Uterus (tissue), 2 donors: ENCODE measurements at regions not wholly inside any gene's neighbourhood (a gene's known extent, or its start where the extent isn't known, plus 50 kb on each side); places are given as distances from the start of the nearest gene placed in this dataset.

Experiments
- POLR2A ChIP-seq, 2 donors: fragments of 450-650 bp; IDR thresholded peaks; one replicate each; pipeline ENCODE4 v1.6.1; 2016; ENCODE audit warnings: antibody characterized with exemption in 2 of 2, mild to moderate bottlenecking in 1 of 2, moderate library complexity in 1 of 2
- TF ChIP-seq, protein P1 (sequence below), 4 experiments: fragments of 200-600 bp in 2 of 4; fragments of 450-650 bp in 2 of 4; sonication (generic) in 2 of 4; IDR thresholded peaks; one replicate each; pipeline ENCODE4 v1.5.1; 2016 to 2019; ENCODE audit warnings: antibody characterized with exemption in 4 of 4, mild to moderate bottlenecking in 2 of 4, moderate library complexity in 1 of 4

DNA sequence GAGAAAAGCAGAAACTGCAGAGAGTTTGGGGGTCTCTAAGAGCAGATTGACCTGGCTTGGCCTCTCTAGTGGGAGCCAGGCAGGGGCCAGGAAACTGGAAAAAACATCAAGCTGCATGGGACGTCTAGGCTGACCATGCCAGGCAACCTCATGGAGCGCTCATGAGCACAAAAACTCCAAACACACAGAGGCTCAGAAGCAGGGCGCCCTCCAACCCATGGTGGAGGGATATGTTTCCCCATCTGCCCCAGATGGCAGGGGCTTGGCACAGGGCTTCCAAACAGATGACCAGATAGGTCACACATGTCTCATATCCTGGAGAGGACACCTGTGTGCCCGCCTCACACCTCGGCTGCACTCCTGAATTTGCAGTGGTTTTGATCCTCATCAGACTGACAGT is 879.0 kb downstream of the UQCRFS1 start:
- TF ChIP-seq, protein P1, sequence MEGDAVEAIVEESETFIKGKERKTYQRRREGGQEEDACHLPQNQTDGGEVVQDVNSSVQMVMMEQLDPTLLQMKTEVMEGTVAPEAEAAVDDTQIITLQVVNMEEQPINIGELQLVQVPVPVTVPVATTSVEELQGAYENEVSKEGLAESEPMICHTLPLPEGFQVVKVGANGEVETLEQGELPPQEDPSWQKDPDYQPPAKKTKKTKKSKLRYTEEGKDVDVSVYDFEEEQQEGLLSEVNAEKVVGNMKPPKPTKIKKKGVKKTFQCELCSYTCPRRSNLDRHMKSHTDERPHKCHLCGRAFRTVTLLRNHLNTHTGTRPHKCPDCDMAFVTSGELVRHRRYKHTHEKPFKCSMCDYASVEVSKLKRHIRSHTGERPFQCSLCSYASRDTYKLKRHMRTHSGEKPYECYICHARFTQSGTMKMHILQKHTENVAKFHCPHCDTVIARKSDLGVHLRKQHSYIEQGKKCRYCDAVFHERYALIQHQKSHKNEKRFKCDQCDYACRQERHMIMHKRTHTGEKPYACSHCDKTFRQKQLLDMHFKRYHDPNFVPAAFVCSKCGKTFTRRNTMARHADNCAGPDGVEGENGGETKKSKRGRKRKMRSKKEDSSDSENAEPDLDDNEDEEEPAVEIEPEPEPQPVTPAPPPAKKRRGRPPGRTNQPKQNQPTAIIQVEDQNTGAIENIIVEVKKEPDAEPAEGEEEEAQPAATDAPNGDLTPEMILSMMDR (IDR thresholded peaks at IDR 0.05) = no peak
- TF ChIP-seq POLR2A (IDR thresholded peaks at IDR 0.05) = no peak
